Activated CD8-positive, alpha-beta memory T cell treated with anti-CD3 and anti-CD28 coated beads for 48 hours (primary cell): ENCODE measurements at regions not wholly inside any gene's neighbourhood (a gene's known extent, or its start where the extent isn't known, plus 50 kb on each side); places are given as distances from the start of the nearest gene placed in this dataset.

Experiments
- DNase-seq, 3 experiments: peaks; one replicate each; pipeline ENCODE4 v3.0.0-alpha.2; 2020; ENCODE audit warnings: low read depth in 2 of 3, low spot score in 2 of 3

- DNase-seq, result no peak
Measured at GRCh38 chr17:77867976-77868713, 90.4 kb upstream of the TNRC6C start.

- no peak for DNase-seq
Measured at GRCh38 chr17:77869041-77869599, 89.4 kb upstream of the TNRC6C start.

GRCh38 chr17:77869665-77870132 lies 88.8 kb upstream of the TNRC6C start:
- DNase-seq, result no peak

- DNase-seq, result no peak
Measured at GRCh38 chr17:77872199-77872598, 86.3 kb upstream of the TNRC6C start.

- no peak for DNase-seq
Measured at GRCh38 chr17:77872714-77873499, 85.6 kb upstream of the TNRC6C start.

- DNase-seq, result no peak
Measured at GRCh38 chr17:77873500-77874302, 84.8 kb upstream of the TNRC6C start.

GRCh38 chr17:77874303-77875050 lies 84.0 kb upstream of the TNRC6C start:
- no peak for DNase-seq

- no peak for DNase-seq
Measured at GRCh38 chr17:77875051-77875780, 83.3 kb upstream of the TNRC6C start.

GRCh38 chr17:77875881-77876509 lies 82.5 kb upstream of the TNRC6C start:
- DNase-seq, result no peak

- no peak for DNase-seq
Measured at GRCh38 chr17:77877036-77877435, 81.5 kb upstream of the TNRC6C start.

- no peak for DNase-seq
Measured at GRCh38 chr17:77877646-77878355, 80.7 kb upstream of the TNRC6C start.

- no peak for DNase-seq
Measured at GRCh38 chr17:77879226-77879895, 79.1 kb upstream of the TNRC6C start.

- DNase-seq, result no peak
Measured at GRCh38 chr17:77879896-77880280, 78.6 kb upstream of the TNRC6C start.

GRCh38 chr17:77880711-77881450 lies 77.6 kb upstream of the TNRC6C start:
- no peak for DNase-seq

- DNase-seq, result peak in 2 of 3 experiments; percentile 41 to 59
Measured at GRCh38 chr17:77881545-77881944, 77.0 kb upstream of the TNRC6C start.

GRCh38 chr17:77882040-77882439 lies 76.5 kb upstream of the TNRC6C start:
- no peak for DNase-seq

GRCh38 chr17:77882481-77883212 lies 75.9 kb upstream of the TNRC6C start:
- peak; percentile 42 to 45 (median 45) for DNase-seq
